ENCODE measurements at regions not wholly inside any gene's neighbourhood (a gene's known extent, or its start where the extent isn't known, plus 50 kb on each side); places are given as distances from the start of the nearest gene placed in this dataset.

DNA sequence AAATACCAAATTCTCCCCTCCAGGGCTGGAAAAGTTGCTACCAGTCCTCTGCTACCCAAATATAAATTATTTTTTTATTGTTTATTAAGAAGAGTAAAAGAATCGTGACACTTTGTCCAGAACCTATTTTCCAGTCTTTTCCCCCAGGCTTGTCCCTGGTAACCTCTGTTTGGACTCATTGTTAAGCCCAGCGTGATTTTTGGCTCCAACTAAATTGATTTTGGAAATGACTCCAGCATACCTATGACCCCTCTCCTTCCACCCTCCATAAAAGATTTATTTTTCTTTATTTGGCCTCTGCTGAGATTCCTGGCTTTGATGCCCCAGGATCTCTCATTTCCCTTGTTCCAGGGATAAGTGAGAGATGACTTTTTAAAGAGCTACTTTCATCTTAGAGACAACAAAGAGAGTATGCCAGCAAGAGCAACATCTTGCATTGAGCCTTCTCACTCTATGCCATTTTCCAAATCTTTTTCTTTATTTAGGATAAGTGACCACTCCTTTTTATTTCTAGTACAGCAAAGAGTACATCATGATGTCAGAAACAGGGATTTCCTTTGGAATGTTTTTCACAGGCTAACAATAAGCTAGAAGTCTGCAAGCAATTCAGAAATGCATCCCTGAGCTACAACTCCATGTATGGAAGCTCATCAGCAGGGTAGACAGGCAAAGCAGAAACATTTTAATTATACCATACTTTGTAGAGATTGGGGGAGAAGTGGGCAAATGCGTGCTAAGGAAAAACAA lies 75.8 kb downstream of the DAD1 start:
- H3K27me3 ChIP-seq (replicated peaks; ENCODE audit: control insufficient read depth, insufficient read depth, low read length, poor library complexity, severe bottlenecking), result no peaks in the 10 kb centered on the region
- H3K9me3 ChIP-seq (ENCODE audit: control insufficient read depth, low read length), result no peaks in the 10 kb centered on the region
- no peak for DNase-seq
- peak overlapping the region; percentile 83 for H3K27ac ChIP-seq (ENCODE audit: insufficient read depth, low read length, poor library complexity, severe bottlenecking)
- peak overlapping the region; percentile 35 for H3K4me3 ChIP-seq (ENCODE audit: insufficient read depth, low read depth, low read length, poor library complexity, severe bottlenecking)
- H3K4me1 ChIP-seq (ENCODE audit: control insufficient read depth, insufficient read depth, low read length, poor library complexity, severe bottlenecking), result peaks cover 81% of the 10 kb centered on the region
- peaks cover 17% of the 10 kb centered on the region for H3K36me3 ChIP-seq (ENCODE audit: control insufficient read depth, insufficient read depth, low read length)

DNA sequence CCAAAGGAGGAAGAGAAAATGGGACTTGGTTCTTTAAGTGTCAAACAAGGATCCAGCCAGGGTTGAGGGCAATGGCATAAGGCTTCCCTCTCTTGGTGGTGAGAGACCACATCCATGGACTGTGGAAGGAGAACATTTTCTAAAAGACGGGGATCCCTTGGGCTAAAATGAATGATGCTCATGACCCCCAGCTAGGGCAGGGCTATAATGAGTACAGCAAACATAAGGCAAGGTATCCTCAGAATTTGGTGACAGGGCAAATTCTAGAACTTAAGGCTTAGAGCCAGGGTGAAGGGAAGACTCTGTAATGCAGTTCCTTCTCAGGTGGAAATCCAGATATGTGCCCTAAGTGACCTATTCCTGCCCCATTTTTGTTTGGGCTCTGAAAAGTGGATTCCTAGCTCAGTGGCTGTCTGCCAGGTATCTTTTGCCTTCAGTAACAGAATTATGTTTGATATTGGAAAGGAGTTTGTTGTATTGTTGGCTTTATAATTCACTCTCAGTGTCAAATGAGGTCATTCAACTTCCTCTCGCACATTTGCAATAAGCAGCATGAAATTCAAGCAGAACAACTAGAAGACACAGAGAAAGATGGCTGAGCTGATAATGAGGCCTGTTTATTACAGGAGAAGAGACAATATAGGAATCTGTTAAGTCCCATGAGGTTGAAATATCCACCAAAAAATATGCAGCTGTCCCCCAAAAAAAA lies 76.8 kb downstream of the DAD1 start:
- Histone ChIP-seq H3K9me3 (ENCODE audit: control insufficient read depth, low read length) (no peaks in the 10 kb centered on the region), H3K36me3 (ENCODE audit: control insufficient read depth, insufficient read depth, low read length) (peaks cover 17% of the 10 kb centered on the region), H3K4me1 (ENCODE audit: control insufficient read depth, insufficient read depth, low read length, poor library complexity, severe bottlenecking) (peaks cover 78% of the 10 kb centered on the region), H3K4me3 (ENCODE audit: insufficient read depth, low read depth, low read length, poor library complexity, severe bottlenecking) (peak overlapping the region; percentile 35), H3K27me3 (replicated peaks; ENCODE audit: control insufficient read depth, insufficient read depth, low read length, poor library complexity, severe bottlenecking) (no peaks in the 10 kb centered on the region), H3K27ac (ENCODE audit: insufficient read depth, low read length, poor library complexity, severe bottlenecking) (peak overlapping the region; percentile 83)
- DNase-seq, result no peak

GRCh38 chr14:22510527-22511110 lies 78.4 kb downstream of the DAD1 start:
- peaks cover 63% of the 10 kb centered on the region for H3K4me1 ChIP-seq (ENCODE audit: control insufficient read depth, insufficient read depth, low read length, poor library complexity, severe bottlenecking)

DNA sequence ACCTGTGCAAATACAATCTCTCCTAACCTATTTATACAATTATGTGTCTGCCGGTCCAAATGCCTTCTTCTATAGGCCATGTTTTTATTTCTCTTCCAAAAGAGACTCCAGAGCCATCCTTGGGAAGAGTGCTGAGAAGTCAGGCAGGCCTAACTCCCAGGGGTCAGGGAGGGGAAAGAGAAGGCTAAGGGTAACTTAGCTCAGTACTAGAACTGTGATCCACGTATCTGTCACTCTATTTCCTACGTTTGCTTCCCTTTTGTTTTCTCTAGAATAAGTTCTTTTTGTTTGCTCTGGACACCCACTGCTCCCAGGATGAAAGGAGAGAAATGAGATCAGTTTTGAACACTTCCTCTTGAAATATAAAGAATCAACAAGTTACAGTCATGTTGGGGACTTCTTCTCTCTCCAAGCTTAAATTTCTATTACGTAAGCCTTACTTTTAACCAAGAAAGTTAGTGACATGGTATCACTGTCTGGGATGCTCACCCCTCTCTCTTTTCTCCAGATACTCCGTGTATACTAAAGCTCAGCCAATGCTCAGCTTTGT lies 79.2 kb downstream of the DAD1 start:
- Histone ChIP-seq H3K27me3 (replicated peaks; ENCODE audit: control insufficient read depth, insufficient read depth, low read length, poor library complexity, severe bottlenecking) (no peaks in the 10 kb centered on the region), H3K4me1 (ENCODE audit: control insufficient read depth, insufficient read depth, low read length, poor library complexity, severe bottlenecking) (peaks cover 55% of the 10 kb centered on the region), H3K4me3 (ENCODE audit: insufficient read depth, low read depth, low read length, poor library complexity, severe bottlenecking) (no peak overlapping the region), H3K36me3 (ENCODE audit: control insufficient read depth, insufficient read depth, low read length) (peaks cover 13% of the 10 kb centered on the region), H3K27ac (ENCODE audit: insufficient read depth, low read length, poor library complexity, severe bottlenecking) (peak overlapping the region; percentile 83), H3K9me3 (ENCODE audit: control insufficient read depth, low read length) (no peaks in the 10 kb centered on the region)
- no peak for DNase-seq

More at GRCh38 chr14:22510527-22511110, 78.4 kb downstream of the DAD1 start:
- Histone ChIP-seq H3K4me3 (ENCODE audit: insufficient read depth, low read depth, low read length, poor library complexity, severe bottlenecking) (peak overlapping the region; percentile 20), H3K27me3 (replicated peaks; ENCODE audit: control insufficient read depth, insufficient read depth, low read length, poor library complexity, severe bottlenecking) (no peaks in the 10 kb centered on the region), H3K27ac (ENCODE audit: insufficient read depth, low read length, poor library complexity, severe bottlenecking) (peak overlapping the region; percentile 83), H3K9me3 (ENCODE audit: control insufficient read depth, low read length) (no peaks in the 10 kb centered on the region), H3K36me3 (ENCODE audit: control insufficient read depth, insufficient read depth, low read length) (peaks cover 17% of the 10 kb centered on the region)
- DNase-seq, result no peak

DNA sequence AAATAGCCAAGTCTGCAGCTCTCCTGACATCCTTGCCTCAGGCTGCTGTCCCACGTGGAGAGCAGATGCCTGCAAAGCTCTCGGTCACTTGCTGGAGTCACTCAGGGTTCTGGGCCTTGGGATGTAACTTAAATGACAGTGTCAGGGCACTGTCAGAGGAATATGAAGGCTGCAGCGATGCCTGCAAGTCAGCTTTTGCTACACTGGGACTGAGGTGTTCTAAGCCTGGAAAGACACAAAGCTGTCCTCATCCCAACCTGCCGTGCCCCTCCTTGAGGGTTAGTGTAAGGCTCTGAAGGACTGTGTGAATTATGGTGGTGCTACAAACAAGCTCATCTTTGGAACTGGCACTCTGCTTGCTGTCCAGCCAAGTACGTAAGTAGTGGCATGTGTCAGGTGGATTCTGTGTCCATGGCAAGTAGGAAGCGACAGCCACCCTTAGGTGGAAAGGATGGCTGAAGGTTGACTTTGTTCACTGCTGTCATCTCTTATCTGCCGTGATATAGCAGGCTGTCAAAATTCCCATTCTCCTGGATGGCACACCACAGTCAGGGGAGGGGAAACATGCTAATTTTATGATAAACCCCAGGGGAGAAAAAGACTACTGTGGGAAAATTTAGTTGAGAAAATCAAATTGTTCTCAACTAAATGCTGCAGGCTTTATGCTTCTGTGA lies 79.9 kb downstream of the DAD1 start:
- no peak for DNase-seq

DNA sequence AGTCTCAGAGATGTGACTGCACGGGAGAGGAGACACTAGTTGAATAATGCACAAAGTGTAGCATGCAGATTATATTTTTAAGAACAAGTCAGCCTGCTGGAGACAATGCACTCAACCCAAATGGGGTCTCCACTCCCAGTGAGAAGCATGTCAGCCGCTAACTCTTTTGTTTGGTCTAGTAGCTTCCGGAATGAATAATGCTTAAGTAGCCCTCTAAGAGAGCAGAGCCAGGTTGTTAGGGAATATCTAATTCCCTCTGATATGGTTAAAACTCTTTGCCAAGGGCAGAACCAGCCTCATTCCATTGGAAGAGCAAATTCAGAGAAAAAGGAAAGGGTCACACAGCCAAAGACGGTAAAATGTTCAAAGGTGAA lies 80.4 kb downstream of the DAD1 start:
- peaks cover 8% of the 10 kb centered on the region for H3K36me3 ChIP-seq (ENCODE audit: control insufficient read depth, insufficient read depth, low read length)
- peaks cover 45% of the 10 kb centered on the region for H3K4me1 ChIP-seq (ENCODE audit: control insufficient read depth, insufficient read depth, low read length, poor library complexity, severe bottlenecking)
- H3K27ac ChIP-seq (ENCODE audit: insufficient read depth, low read length, poor library complexity, severe bottlenecking), result peak overlapping the region; percentile 83
- H3K4me3 ChIP-seq (ENCODE audit: insufficient read depth, low read depth, low read length, poor library complexity, severe bottlenecking), result peak overlapping the region; percentile 35
- H3K9me3 ChIP-seq (ENCODE audit: control insufficient read depth, low read length), result no peaks in the 10 kb centered on the region
- no peaks in the 10 kb centered on the region for H3K27me3 ChIP-seq (replicated peaks; ENCODE audit: control insufficient read depth, insufficient read depth, low read length, poor library complexity, severe bottlenecking)
- no peak for DNase-seq

More for the DNA sequence above, 79.9 kb downstream of the DAD1 start:
- Histone ChIP-seq H3K9me3 (ENCODE audit: control insufficient read depth, low read length) (no peaks in the 10 kb centered on the region), H3K4me1 (ENCODE audit: control insufficient read depth, insufficient read depth, low read length, poor library complexity, severe bottlenecking) (peaks cover 50% of the 10 kb centered on the region), H3K36me3 (ENCODE audit: control insufficient read depth, insufficient read depth, low read length) (peaks cover 13% of the 10 kb centered on the region), H3K4me3 (ENCODE audit: insufficient read depth, low read depth, low read length, poor library complexity, severe bottlenecking) (peak overlapping the region; percentile 35), H3K27ac (ENCODE audit: insufficient read depth, low read length, poor library complexity, severe bottlenecking) (peak overlapping the region; percentile 83), H3K27me3 (replicated peaks; ENCODE audit: control insufficient read depth, insufficient read depth, low read length, poor library complexity, severe bottlenecking) (no peaks in the 10 kb centered on the region)

DNA sequence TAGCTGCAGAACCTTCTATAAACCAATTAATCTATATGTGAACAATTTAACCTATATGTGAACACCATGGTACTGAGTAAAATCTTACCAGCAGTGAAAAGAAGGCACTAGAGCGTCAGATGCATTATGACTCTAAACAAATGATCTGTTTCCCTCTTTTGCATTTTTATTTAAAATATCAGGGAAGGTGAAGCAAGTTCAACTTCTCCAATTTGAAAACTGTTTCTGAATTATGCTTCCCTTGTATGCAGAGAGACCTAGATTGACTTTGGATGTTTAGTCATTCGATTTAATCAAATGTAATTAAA lies 80.9 kb downstream of the DAD1 start:
- peak overlapping the region; percentile 83 for H3K27ac ChIP-seq (ENCODE audit: insufficient read depth, low read length, poor library complexity, severe bottlenecking)
- DNase-seq, result no peak
- peak overlapping the region; percentile 35 for H3K4me3 ChIP-seq (ENCODE audit: insufficient read depth, low read depth, low read length, poor library complexity, severe bottlenecking)
- H3K9me3 ChIP-seq (ENCODE audit: control insufficient read depth, low read length), result no peaks in the 10 kb centered on the region
- H3K27me3 ChIP-seq (replicated peaks; ENCODE audit: control insufficient read depth, insufficient read depth, low read length, poor library complexity, severe bottlenecking), result no peaks in the 10 kb centered on the region
- peaks cover 4% of the 10 kb centered on the region for H3K36me3 ChIP-seq (ENCODE audit: control insufficient read depth, insufficient read depth, low read length)
- H3K4me1 ChIP-seq (ENCODE audit: control insufficient read depth, insufficient read depth, low read length, poor library complexity, severe bottlenecking), result peaks cover 40% of the 10 kb centered on the region

- peaks cover 35% of the 10 kb centered on the region for H3K4me1 ChIP-seq (ENCODE audit: control insufficient read depth, insufficient read depth, low read length, poor library complexity, severe bottlenecking)
- H3K9me3 ChIP-seq (ENCODE audit: control insufficient read depth, low read length), result no peaks in the 10 kb centered on the region
- H3K36me3 ChIP-seq (ENCODE audit: control insufficient read depth, insufficient read depth, low read length), result peaks cover 8% of the 10 kb centered on the region
- H3K4me3 ChIP-seq (ENCODE audit: insufficient read depth, low read depth, low read length, poor library complexity, severe bottlenecking), result no peak overlapping the region
- DNase-seq, result no peak
- peak overlapping the region; percentile 83 for H3K27ac ChIP-seq (ENCODE audit: insufficient read depth, low read length, poor library complexity, severe bottlenecking)
- no peaks in the 10 kb centered on the region for H3K27me3 ChIP-seq (replicated peaks; ENCODE audit: control insufficient read depth, insufficient read depth, low read length, poor library complexity, severe bottlenecking)
These were observed 82.2 kb downstream of the DAD1 start for GRCh38 chr14:22506778-22507351.

GRCh38 chr14:22506378-22506710 lies 82.7 kb downstream of the DAD1 start:
- H3K4me3 ChIP-seq (ENCODE audit: insufficient read depth, low read depth, low read length, poor library complexity, severe bottlenecking), result peak overlapping the region; percentile 14
- no peaks in the 10 kb centered on the region for H3K27me3 ChIP-seq (replicated peaks; ENCODE audit: control insufficient read depth, insufficient read depth, low read length, poor library complexity, severe bottlenecking)
- peaks cover 8% of the 10 kb centered on the region for H3K36me3 ChIP-seq (ENCODE audit: control insufficient read depth, insufficient read depth, low read length)
- no peak for DNase-seq
- no peaks in the 10 kb centered on the region for H3K9me3 ChIP-seq (ENCODE audit: control insufficient read depth, low read length)
- H3K4me1 ChIP-seq (ENCODE audit: control insufficient read depth, insufficient read depth, low read length, poor library complexity, severe bottlenecking), result peaks cover 33% of the 10 kb centered on the region
- peak overlapping the region; percentile 83 for H3K27ac ChIP-seq (ENCODE audit: insufficient read depth, low read length, poor library complexity, severe bottlenecking)

Measured in effector memory CD4-positive, alpha-beta T cell (primary cell).